Body of pancreas (tissue), 4 donors: ENCODE measurements at regions not wholly inside any gene's neighbourhood (a gene's known extent, or its start where the extent isn't known, plus 50 kb on each side); places are given as distances from the start of the nearest gene placed in this dataset.

Source experiments
- CTCF ChIP-seq, 7 experiments: fragments of 450-650 bp in 4 of 7; fragments of 200-600 bp in 3 of 7; sonication (generic) in 3 of 7; IDR thresholded peaks; one replicate each; pipeline ENCODE4 v1.5.1; 2016 to 2019; ENCODE audit warnings: antibody characterized with exemption in 7 of 7
- POLR2A ChIP-seq, 3 donors: fragments of 450-650 bp; IDR thresholded peaks; one replicate each; pipeline ENCODE4 v1.6.1; 2016; ENCODE audit warnings: antibody characterized with exemption in 3 of 3, mild to moderate bottlenecking in 2 of 3

GRCh38 chr2:103451283-103451682 is 689.5 kb downstream of the TMEM182 start:
- TF ChIP-seq CTCF (IDR thresholded peaks at IDR 0.05) (no peak), POLR2A (IDR thresholded peaks at IDR 0.05) (no peak)
